H1 (cell line): ENCODE measurements at regions not wholly inside any gene's neighbourhood (a gene's known extent, or its start where the extent isn't known, plus 50 kb on each side); places are given as distances from the start of the nearest gene placed in this dataset.

ENCODE experiments used
- CTCF ChIA-PET: fragments of 300-600 bp; sonication (Branson Sonifier 250); formaldehyde crosslinking; loops from one replicate; lab custom pipeline; 2021; ENCODE audit not compliant: partially characterized antibody; lab: Charles Lee
- POLR2A ChIA-PET: fragments of 300-600 bp; sonication (Branson Sonifier 250); formaldehyde crosslinking; loops from one replicate; lab custom pipeline; 2021; ENCODE audit warnings: inconsistent platforms; ENCODE audit not compliant: partially characterized antibody; lab: Charles Lee
- DNase-seq, 2 experiments: peaks; one replicate each; pipeline versions ENCODE4 v3.0.0 to v3.0.0-alpha.2; 2010 to 2022; ENCODE audit warnings: low spot score in 2 of 2, low read depth in 1 of 2, mixed read lengths in 1 of 2
- FAIRE-seq: peaks from 2 replicates; lab custom pipeline; 2011; peaks lifted over from hg19 to GRCh38; lab: Jason Lieb, UNC
- H2AFZ ChIP-seq: 2 replicates; pipeline ENCODE4 v1.8.1; 2012; ENCODE audit warnings: low read length, inconsistent platforms
- H2AK5ac ChIP-seq: 2 replicates; pipeline ENCODE4 v1.6.1; 2013; ENCODE audit warnings: low read depth, low read length
- H2BK120ac ChIP-seq: replicated peaks from 2 replicates; pipeline ENCODE3; 2013; ENCODE audit warnings: low read depth, low read length, inconsistent platforms
- H2BK12ac ChIP-seq: 2 replicates; pipeline ENCODE4 v1.6.1; 2013; ENCODE audit warnings: low read depth, low read length
- H2BK15ac ChIP-seq: 2 replicates; pipeline ENCODE4 v1.6.1; 2013; ENCODE audit warnings: low read length
- H2BK20ac ChIP-seq: 2 replicates; pipeline ENCODE4 v1.6.1; 2013; ENCODE audit warnings: low read length
- H2BK5ac ChIP-seq: 2 replicates; pipeline ENCODE4 v1.6.1; 2013; ENCODE audit warnings: low read depth, low read length
- H3K14ac ChIP-seq: 2 replicates; pipeline ENCODE4 v1.6.1; 2013; ENCODE audit warnings: inconsistent platforms; ENCODE audit not compliant: insufficient read length
- H3K18ac ChIP-seq: 2 replicates; pipeline ENCODE4 v1.6.1; 2013; ENCODE audit warnings: low read length; ENCODE audit errors: extremely low read depth
- H3K23ac ChIP-seq: 2 replicates; pipeline ENCODE4 v1.6.1; 2013; ENCODE audit warnings: inconsistent platforms; ENCODE audit not compliant: insufficient read length
- H3K23me2 ChIP-seq: 2 replicates; pipeline ENCODE4 v1.6.1; 2013; ENCODE audit warnings: low read depth, low read length
- H3K27ac ChIP-seq: 2 replicates; pipeline ENCODE4 v1.6.1; 2011; ENCODE audit warnings: low read depth, low read length, inconsistent platforms
- H3K27me3 ChIP-seq, 4 experiments: replicated peaks in 1 of 4; 1 replicate in 1 of 4; 2 replicates in 3 of 4; pipeline versions ENCODE4 v1.6.1 to v1.8.1; 2011 to 2013; ENCODE audit warnings: low read length in 3 of 4, mild to moderate bottlenecking in 3 of 4, inconsistent platforms in 2 of 4, mixed read lengths in 2 of 4, moderate library complexity in 1 of 4; ENCODE audit not compliant: control insufficient read depth in 3 of 4, insufficient read depth in 3 of 4; ENCODE audit errors: extremely low read depth in 1 of 4
- H3K36me3 ChIP-seq, 4 experiments: 2 replicates each; pipeline versions ENCODE4 v1.6.1 to v1.8.1; 2011 to 2013; ENCODE audit warnings: mild to moderate bottlenecking in 4 of 4, low read length in 3 of 4, moderate library complexity in 2 of 4, control low read depth in 1 of 4, inconsistent platforms in 1 of 4; ENCODE audit not compliant: insufficient read depth in 4 of 4, control insufficient read depth in 2 of 4
- H3K4ac ChIP-seq: replicated peaks from 2 replicates; pipeline ENCODE3; 2013; ENCODE audit warnings: low read length, low read depth, mixed read lengths, inconsistent platforms; ENCODE audit not compliant: insufficient read length
- H3K4me1 ChIP-seq, 4 experiments: replicated peaks in 1 of 4; 1 replicate in 1 of 4; 2 replicates in 3 of 4; pipeline versions ENCODE4 v1.6.1 to v1.8.1; 2011 to 2013; ENCODE audit warnings: low read length in 3 of 4, inconsistent platforms in 2 of 4, mixed read lengths in 1 of 4; ENCODE audit not compliant: insufficient read depth in 4 of 4, control insufficient read depth in 3 of 4
- H3K4me2 ChIP-seq, 2 experiments: 2 replicates each; pipeline versions ENCODE4 v1.6.1 to v1.8.1; 2011 to 2013; ENCODE audit warnings: low read depth in 2 of 2, low read length in 2 of 2, control low read depth in 1 of 2, inconsistent platforms in 1 of 2, mild to moderate bottlenecking in 1 of 2; ENCODE audit not compliant: insufficient read depth in 1 of 2
- H3K4me3 ChIP-seq, 4 experiments: fragments of 200-600, 300-600 bp in 1 of 4; sonication (generic), shearing (Covaris generic), sonication (Bioruptor Twin) in 1 of 4; 2 replicates each; pipeline versions ENCODE4 v1.5.1 to v1.8.1; 2011 to 2016; ENCODE audit warnings: low read length in 4 of 4, low read depth in 3 of 4, control low read depth in 2 of 4, inconsistent platforms in 2 of 4, mild to moderate bottlenecking in 2 of 4, mixed read lengths in 1 of 4, moderate library complexity in 1 of 4; ENCODE audit not compliant: insufficient read depth in 2 of 4; ENCODE audit errors: extremely low read depth in 1 of 4
- H3K56ac ChIP-seq: replicated peaks from 2 replicates; pipeline ENCODE3; 2013; ENCODE audit warnings: low read depth, mild to moderate bottlenecking, mixed read lengths, low read length, inconsistent platforms; ENCODE audit not compliant: insufficient read length
- H3K79me1 ChIP-seq: 2 replicates; pipeline ENCODE4 v1.6.1; 2013; ENCODE audit warnings: low read depth, low read length, control low read depth
- H3K79me2 ChIP-seq, 2 experiments: 2 replicates each; pipeline versions ENCODE4 v1.6.1 to v1.8.1; 2012 to 2013; ENCODE audit warnings: low read length in 2 of 2, mild to moderate bottlenecking in 2 of 2, inconsistent platforms in 1 of 2; ENCODE audit not compliant: insufficient read depth in 2 of 2, control insufficient read depth in 1 of 2
- H3K9ac ChIP-seq, 4 experiments: replicated peaks in 1 of 4; 1 replicate in 1 of 4; 2 replicates in 3 of 4; pipeline versions ENCODE4 v1.6.1 to v1.8.1; 2011 to 2013; ENCODE audit warnings: low read depth in 3 of 4, low read length in 3 of 4, control low read depth in 2 of 4, mild to moderate bottlenecking in 2 of 4, moderate library complexity in 2 of 4, inconsistent platforms in 1 of 4; ENCODE audit errors: extremely low read depth in 1 of 4
- H3K9me3 ChIP-seq, 2 experiments: 2 replicates each; pipeline versions ENCODE4 v1.6.1 to v1.8.1; 2012 to 2013; ENCODE audit warnings: mild to moderate bottlenecking in 2 of 2, moderate library complexity in 2 of 2, control low read depth in 1 of 2, inconsistent platforms in 1 of 2, low read depth in 1 of 2, low read length in 1 of 2, mixed read lengths in 1 of 2; ENCODE audit not compliant: insufficient read depth in 2 of 2
- H4K20me1 ChIP-seq, 2 experiments: replicated peaks in 1 of 2; 2 replicates each; pipeline versions ENCODE3 to v1.8.1; 2011 to 2013; ENCODE audit warnings: inconsistent platforms in 2 of 2, low read length in 2 of 2, mild to moderate bottlenecking in 1 of 2; ENCODE audit not compliant: insufficient read depth in 2 of 2, control insufficient read depth in 1 of 2
- H4K5ac ChIP-seq: 2 replicates; pipeline ENCODE4 v1.6.1; 2013; ENCODE audit warnings: low read length, low read depth, mixed read lengths, inconsistent platforms; ENCODE audit not compliant: insufficient read length
- H4K8ac ChIP-seq: 2 replicates; pipeline ENCODE4 v1.8.0; 2013; ENCODE audit warnings: mild to moderate bottlenecking, moderate library complexity, low read length, inconsistent platforms; ENCODE audit not compliant: insufficient read depth; ENCODE audit errors: extremely low read depth
- H4K91ac ChIP-seq: replicated peaks from 2 replicates; pipeline ENCODE3; 2013; ENCODE audit warnings: low read length, mixed read lengths, inconsistent platforms; ENCODE audit not compliant: insufficient read length
- ASH2L ChIP-seq: fragments of 200-600, 300-600 bp; sonication (generic); IDR thresholded peaks from one replicate; pipeline ENCODE4 v1.7.1; 2017; ENCODE audit warnings: low read length
- BACH1 ChIP-seq: IDR thresholded peaks from 2 replicates; pipeline ENCODE4 v1.6.1; 2012; ENCODE audit warnings: low read length, improper control_type of control experiment
- CBX5 ChIP-seq: fragments of 300-800, 300-1000 bp; sonication (generic); IDR thresholded peaks from 2 replicates; pipeline ENCODE4 v1.7.1; 2016; ENCODE audit warnings: antibody characterized with exemption, low read length, low read depth
- CHD2 ChIP-seq: IDR thresholded peaks from 2 replicates; pipeline ENCODE4 v1.6.1; 2012; ENCODE audit warnings: low read length, improper control_type of control experiment
- CTCF ChIP-seq, 3 experiments: IDR thresholded peaks; 1 replicate in 2 of 3; 2 replicates in 1 of 3; pipeline versions ENCODE4 v1.5.1 to v1.6.1; 2011; ENCODE audit warnings: low read length in 3 of 3, mild to moderate bottlenecking in 3 of 3, inconsistent platforms in 2 of 3, low read depth in 1 of 3, moderate library complexity in 1 of 3; ENCODE audit not compliant: insufficient read depth in 1 of 3; ENCODE audit errors: control extremely low read depth in 1 of 3
- GTF2F1 ChIP-seq: IDR thresholded peaks from 2 replicates; pipeline ENCODE4 v1.6.1; 2012; ENCODE audit warnings: low read depth, low read length, improper control_type of control experiment, borderline replicate concordance
- MAFK ChIP-seq: IDR thresholded peaks from 2 replicates; pipeline ENCODE4 v1.6.1; 2012; ENCODE audit warnings: low read depth, mild to moderate bottlenecking, improper control_type of control experiment, low read length
- RBBP5 ChIP-seq: IDR thresholded peaks from 2 replicates; pipeline ENCODE4 v1.7.1; 2012; ENCODE audit warnings: low read depth, mild to moderate bottlenecking, inconsistent platforms, low read length, moderate library complexity, borderline replicate concordance
- SIN3A ChIP-seq, 2 experiments: IDR thresholded peaks in 1 of 2; conservative IDR thresholded peaks in 1 of 2; 2 replicates each; pipeline ENCODE4 v1.6.1; 2011 to 2012; ENCODE audit warnings: low read length in 2 of 2, improper control_type of control experiment in 1 of 2, low read depth in 1 of 2, mild to moderate bottlenecking in 1 of 2
- SIRT6 ChIP-seq: IDR thresholded peaks from one replicate; pipeline ENCODE4 v1.7.1; 2012; ENCODE audit warnings: low read length, inconsistent platforms
- SUZ12 ChIP-seq: fragments of 200-600 bp; sonication (generic); IDR thresholded peaks from 2 replicates; pipeline ENCODE4 v1.6.1; 2012; ENCODE audit warnings: mild to moderate bottlenecking, inconsistent platforms, low read length, moderate library complexity, mixed read lengths
- TEAD4 ChIP-seq: IDR thresholded peaks from 2 replicates; pipeline ENCODE4 v1.6.1; 2012; ENCODE audit warnings: low read depth, low read length, inconsistent platforms, mixed read lengths
- WGBS, 2 experiments: shearing (Covaris generic) in 1 of 2; methylation state at CpG; one replicate each; pipeline versions ENCODE4 v1.1.6 to v1.1.7; 2013 to 2015; ENCODE audit warnings: low lambda C conversion rate in 2 of 2, mixed read lengths in 2 of 2, inconsistent platforms in 1 of 2, low coverage in 1 of 2, missing lambda C conversion rate in 1 of 2; ENCODE audit not compliant: insufficient replicate concordance in 2 of 2, insufficient coverage in 1 of 2, insufficient read length in 1 of 2; ENCODE audit errors: extremely low coverage in 1 of 2, missing lambda C conversion rate in 1 of 2; 5-methylcytosine and 5-hydroxymethylcytosine counted together

- Histone ChIP-seq H3K79me1 (no peaks in the 10 kb centered on the region), H4K20me1 (no peaks in the 10 kb centered on the region), H3K4me2 (no peak overlapping the region), H2BK120ac (no peak overlapping the region), H3K14ac (no peak overlapping the region), H2BK5ac (no peak overlapping the region), H4K8ac (no peak overlapping the region; the same call in 1 of the 2 replicates), H3K9ac (no peak overlapping the region), H4K91ac (no peak overlapping the region), H4K5ac (no peak overlapping the region), H3K27me3 (no peaks in the 10 kb centered on the region), H3K4ac (no peak overlapping the region), H3K18ac (no peak overlapping the region), H3K56ac (no peak overlapping the region), H3K4me3 (no peak overlapping the region), H2BK12ac (no peak overlapping the region), H3K4me1 (peaks cover 0 to 7% (median 1%) of the 10 kb centered on the region in 4 experiments; a peak in 3 of 7 replicates), H3K23me2 (no peaks in the 10 kb centered on the region), H2AFZ (no peak overlapping the region), H3K27ac (no peak overlapping the region), H2BK20ac (no peak overlapping the region), H3K79me2 (no peaks in the 10 kb centered on the region), H3K9me3 (no peaks in the 10 kb centered on the region), H2BK15ac (no peak overlapping the region), H3K36me3 (no peaks in the 10 kb centered on the region), H3K23ac (no peak overlapping the region), H2AK5ac (no peak overlapping the region)
- ChIA-PET POLR2A (no interaction called here), CTCF (interaction anchor here (1.2 kb wide), 1 partner anchor 204 kb away, joined by 3 read pairs; no protein-coding TSS in a partner anchor)
- TF ChIP-seq TEAD4 = no peak
- no peak for TF ChIP-seq MAFK
- no peak for TF ChIP-seq CHD2
- no peak for TF ChIP-seq ASH2L
- TF ChIP-seq SIN3A (conservative IDR thresholded peaks at IDR 0.05 in 1 of 2, IDR thresholded peaks at IDR 0.05 in 1 of 2; ENCODE audit: low read depth in 1 of 2, low read length in 2 of 2) = no peak
- TF ChIP-seq SIRT6 = no peak
- TF ChIP-seq SUZ12 = no peak
- TF ChIP-seq RBBP5 = no peak
- TF ChIP-seq CBX5 = no peak
- no peak for TF ChIP-seq CTCF (IDR thresholded peaks at IDR 0.05; ENCODE audit: control extremely low read depth in 1 of 3, insufficient read depth in 1 of 3, low read depth in 1 of 3, low read length in 3 of 3)
- no peak for TF ChIP-seq BACH1
- TF ChIP-seq GTF2F1 = no peak
- WGBS, 2 experiments = 80% methylated on average over 1 of the region's 6 CpGs; no CpG with 5 or more reads in 1 of the 2 experiments
- DNase-seq (no peak), FAIRE-seq (no peak)
These were observed 127.1 kb downstream of the PJA1 start for GRCh38 chrX:69038188-69038587.
